ENCODE measurements at regions not wholly inside any gene's neighbourhood (a gene's known extent, or its start where the extent isn't known, plus 50 kb on each side); places are given as distances from the start of the nearest gene placed in this dataset.

GRCh38 chr14:38485026-38485425 lies 229.1 kb upstream of the CLEC14A start:
- TF ChIP-seq, protein P1, sequence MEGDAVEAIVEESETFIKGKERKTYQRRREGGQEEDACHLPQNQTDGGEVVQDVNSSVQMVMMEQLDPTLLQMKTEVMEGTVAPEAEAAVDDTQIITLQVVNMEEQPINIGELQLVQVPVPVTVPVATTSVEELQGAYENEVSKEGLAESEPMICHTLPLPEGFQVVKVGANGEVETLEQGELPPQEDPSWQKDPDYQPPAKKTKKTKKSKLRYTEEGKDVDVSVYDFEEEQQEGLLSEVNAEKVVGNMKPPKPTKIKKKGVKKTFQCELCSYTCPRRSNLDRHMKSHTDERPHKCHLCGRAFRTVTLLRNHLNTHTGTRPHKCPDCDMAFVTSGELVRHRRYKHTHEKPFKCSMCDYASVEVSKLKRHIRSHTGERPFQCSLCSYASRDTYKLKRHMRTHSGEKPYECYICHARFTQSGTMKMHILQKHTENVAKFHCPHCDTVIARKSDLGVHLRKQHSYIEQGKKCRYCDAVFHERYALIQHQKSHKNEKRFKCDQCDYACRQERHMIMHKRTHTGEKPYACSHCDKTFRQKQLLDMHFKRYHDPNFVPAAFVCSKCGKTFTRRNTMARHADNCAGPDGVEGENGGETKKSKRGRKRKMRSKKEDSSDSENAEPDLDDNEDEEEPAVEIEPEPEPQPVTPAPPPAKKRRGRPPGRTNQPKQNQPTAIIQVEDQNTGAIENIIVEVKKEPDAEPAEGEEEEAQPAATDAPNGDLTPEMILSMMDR (conservative IDR thresholded peaks at IDR 0.05; ENCODE audit: low read length): no peak
- TF ChIP-seq EZH2phosphoT487 (IDR thresholded peaks at IDR 0.05; ENCODE audit: borderline replicate concordance, low read depth, low read length): no peak

Measured in OCI-LY7 (cell line).